Dendritic cell treated with granulocyte-macrophage colony-stimulating factor and Interleukin-4, amounts not matched to agents 40 ng/mL and 50 ng/mL, for 4 days (primary cell): ENCODE measurements at regions not wholly inside any gene's neighbourhood (a gene's known extent, or its start where the extent isn't known, plus 50 kb on each side); places are given as distances from the start of the nearest gene placed in this dataset.

ENCODE experiments used
- H3K27ac Mint-ChIP-seq: one replicate; pipeline ENCODE4 v1.8.0; 2022; ENCODE audit warnings: mild to moderate bottlenecking, mixed read lengths
- H3K27me3 Mint-ChIP-seq: one replicate; pipeline ENCODE4 v1.8.0; 2022; ENCODE audit warnings: mild to moderate bottlenecking, mixed read lengths
- H3K36me3 Mint-ChIP-seq: one replicate; pipeline ENCODE4 v1.8.0; 2022; ENCODE audit warnings: low read depth, mixed read lengths
- H3K4me1 Mint-ChIP-seq: one replicate; pipeline ENCODE4 v1.8.0; 2022; ENCODE audit warnings: low read depth, mixed read lengths
- H3K4me3 Mint-ChIP-seq: one replicate; pipeline ENCODE4 v1.8.0; 2022; ENCODE audit warnings: mild to moderate bottlenecking, moderate library complexity, mixed read lengths
- H3K9me3 Mint-ChIP-seq: one replicate; pipeline ENCODE4 v1.8.0; 2022; ENCODE audit warnings: mixed read lengths
- intact Hi-C: fragments of 100-400 bp; cut with micrococcal nuclease; formaldehyde crosslinking; loops from one replicate; pipeline ENCODE4 v1.15.0; 2022

- intact Hi-C loops = no loop called here
- H3K36me3 Mint-ChIP-seq = no peaks in the 10 kb centered on the region
- H3K27ac Mint-ChIP-seq = no peak overlapping the region
- H3K27me3 Mint-ChIP-seq = peaks cover 12% of the 10 kb centered on the region
- H3K4me3 Mint-ChIP-seq = no peak overlapping the region
- no peaks in the 10 kb centered on the region for H3K9me3 Mint-ChIP-seq
- no peaks in the 10 kb centered on the region for H3K4me1 Mint-ChIP-seq
These were observed 118.9 kb downstream of the IRS1 start for GRCh38 chr2:226680719-226681118.

GRCh38 chr2:226679389-226680065 is 120.1 kb downstream of the IRS1 start:
- no peaks in the 10 kb centered on the region for H3K9me3 Mint-ChIP-seq
- no peak overlapping the region for H3K4me3 Mint-ChIP-seq

GRCh38 chr2:226678422-226678821 is 121.2 kb downstream of the IRS1 start:
- H3K4me3 Mint-ChIP-seq = no peak overlapping the region
- H3K36me3 Mint-ChIP-seq = no peaks in the 10 kb centered on the region
- no peaks in the 10 kb centered on the region for H3K9me3 Mint-ChIP-seq
- no peak overlapping the region for H3K27ac Mint-ChIP-seq
- H3K27me3 Mint-ChIP-seq = peaks cover 10% of the 10 kb centered on the region
- H3K4me1 Mint-ChIP-seq = no peaks in the 10 kb centered on the region
- intact Hi-C loops = no loop called here

More at GRCh38 chr2:226679389-226680065, 120.1 kb downstream of the IRS1 start:
- no peak overlapping the region for H3K27ac Mint-ChIP-seq
- intact Hi-C loops = no loop called here
- no peaks in the 10 kb centered on the region for H3K4me1 Mint-ChIP-seq
- peaks cover 12% of the 10 kb centered on the region for H3K27me3 Mint-ChIP-seq
- H3K36me3 Mint-ChIP-seq = no peaks in the 10 kb centered on the region

GRCh38 chr2:226677080-226677479 is 122.5 kb downstream of the IRS1 start:
- Mint-ChIP-seq H3K9me3 (no peaks in the 10 kb centered on the region), H3K27ac (no peak overlapping the region), H3K4me1 (no peaks in the 10 kb centered on the region), H3K27me3 (peaks cover 9% of the 10 kb centered on the region), H3K4me3 (no peak overlapping the region), H3K36me3 (no peaks in the 10 kb centered on the region)
- intact Hi-C loops = no loop called here

- H3K27ac Mint-ChIP-seq = no peak overlapping the region
These were observed 123.0 kb downstream of the IRS1 start for GRCh38 chr2:226676618-226677017.

DNA sequence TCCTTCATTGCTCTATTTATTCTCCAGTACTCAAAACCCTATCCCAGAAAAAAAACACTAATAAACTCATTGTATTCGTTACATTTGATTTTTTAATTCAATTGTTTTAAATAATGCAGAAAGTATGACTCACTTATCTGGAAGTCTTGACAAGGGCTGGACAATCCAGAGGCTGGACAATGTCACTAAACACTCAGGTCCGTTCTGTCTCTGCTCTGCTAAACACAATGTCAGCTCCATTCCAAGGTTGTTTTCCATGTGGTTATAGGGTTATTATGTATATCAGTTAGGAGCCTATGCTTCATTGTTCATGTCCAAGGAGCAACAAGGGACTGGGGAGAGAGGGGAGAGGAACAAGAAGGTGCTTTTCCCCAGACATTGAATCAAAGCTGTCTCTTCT is 125.5 kb downstream of the IRS1 start:
- no peaks in the 10 kb centered on the region for H3K9me3 Mint-ChIP-seq
- H3K36me3 Mint-ChIP-seq = no peaks in the 10 kb centered on the region
- no peak overlapping the region for H3K27ac Mint-ChIP-seq
- H3K4me1 Mint-ChIP-seq = no peaks in the 10 kb centered on the region
- peaks cover 10% of the 10 kb centered on the region for H3K27me3 Mint-ChIP-seq
- intact Hi-C loops = no loop called here
- H3K4me3 Mint-ChIP-seq = no peak overlapping the region

More at GRCh38 chr2:226676618-226677017, 123.0 kb downstream of the IRS1 start:
- Mint-ChIP-seq H3K27me3 (peaks cover 7% of the 10 kb centered on the region), H3K4me3 (no peak overlapping the region), H3K4me1 (no peaks in the 10 kb centered on the region), H3K9me3 (no peaks in the 10 kb centered on the region), H3K36me3 (no peaks in the 10 kb centered on the region)
- intact Hi-C loops = no loop called here

DNA sequence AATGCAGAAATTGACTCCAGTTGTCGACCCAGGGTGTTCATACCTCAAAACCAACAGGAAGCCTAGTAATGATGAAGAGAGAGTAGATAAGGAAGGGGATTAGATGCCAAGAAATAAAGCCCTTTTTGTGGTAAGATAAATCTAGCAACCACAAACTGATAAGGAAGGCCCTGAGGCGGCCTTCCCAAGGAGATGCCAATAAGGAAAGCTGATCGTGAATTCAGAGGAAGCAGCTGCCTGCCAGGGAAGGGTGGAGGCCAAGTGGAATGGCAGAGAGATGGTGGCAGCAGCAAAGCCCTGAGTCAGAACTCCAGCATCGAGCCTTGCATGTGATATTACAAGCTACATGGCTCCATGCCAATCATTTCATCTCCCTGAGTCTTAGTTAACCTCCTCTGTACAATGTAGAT is 126.3 kb downstream of the IRS1 start:
- no peaks in the 10 kb centered on the region for H3K9me3 Mint-ChIP-seq
- no peak overlapping the region for H3K4me3 Mint-ChIP-seq
- no peaks in the 10 kb centered on the region for H3K36me3 Mint-ChIP-seq
- H3K27ac Mint-ChIP-seq = no peak overlapping the region
- H3K27me3 Mint-ChIP-seq = peaks cover 9% of the 10 kb centered on the region
- no peaks in the 10 kb centered on the region for H3K4me1 Mint-ChIP-seq
- intact Hi-C loops = no loop called here

DNA sequence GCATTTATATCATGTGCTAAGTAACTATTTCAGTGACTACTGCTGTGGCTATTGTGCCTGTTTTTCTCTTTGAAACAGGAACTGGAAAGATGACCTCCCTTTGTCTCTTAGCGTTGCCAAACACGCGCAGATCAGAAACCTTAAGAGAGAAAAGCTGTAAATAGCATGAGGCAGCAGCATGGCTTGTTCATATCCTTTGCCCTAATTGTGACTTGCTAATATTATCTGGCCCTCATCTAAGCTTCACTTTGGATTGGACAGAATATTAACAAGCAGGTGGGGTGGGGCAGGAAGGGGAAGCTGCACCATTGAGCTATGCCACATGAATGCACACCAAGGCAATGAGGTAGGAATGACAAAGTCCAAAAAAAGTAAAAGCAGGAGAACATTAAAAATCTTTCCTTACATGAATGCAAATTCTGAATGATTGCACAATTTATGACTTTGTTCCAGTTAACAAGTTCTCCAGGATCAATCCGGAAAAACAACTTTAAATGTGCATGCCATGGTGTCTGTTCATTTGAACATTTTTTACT is 128.4 kb downstream of the IRS1 start:
- Mint-ChIP-seq H3K27ac (no peak overlapping the region), H3K4me3 (no peak overlapping the region)

GRCh38 chr2:226669905-226670304 is 129.7 kb downstream of the IRS1 start:
- H3K9me3 Mint-ChIP-seq = no peaks in the 10 kb centered on the region
- intact Hi-C loops = no loop called here
- no peak overlapping the region for H3K4me3 Mint-ChIP-seq
- H3K27me3 Mint-ChIP-seq = peaks cover 12% of the 10 kb centered on the region
- no peaks in the 10 kb centered on the region for H3K36me3 Mint-ChIP-seq
- no peaks in the 10 kb centered on the region for H3K4me1 Mint-ChIP-seq
- H3K27ac Mint-ChIP-seq = no peak overlapping the region

More for the DNA sequence above, 128.4 kb downstream of the IRS1 start:
- Mint-ChIP-seq H3K4me1 (no peaks in the 10 kb centered on the region), H3K27me3 (peaks cover 8% of the 10 kb centered on the region), H3K36me3 (no peaks in the 10 kb centered on the region), H3K9me3 (no peaks in the 10 kb centered on the region)
- intact Hi-C loops = no loop called here

DNA sequence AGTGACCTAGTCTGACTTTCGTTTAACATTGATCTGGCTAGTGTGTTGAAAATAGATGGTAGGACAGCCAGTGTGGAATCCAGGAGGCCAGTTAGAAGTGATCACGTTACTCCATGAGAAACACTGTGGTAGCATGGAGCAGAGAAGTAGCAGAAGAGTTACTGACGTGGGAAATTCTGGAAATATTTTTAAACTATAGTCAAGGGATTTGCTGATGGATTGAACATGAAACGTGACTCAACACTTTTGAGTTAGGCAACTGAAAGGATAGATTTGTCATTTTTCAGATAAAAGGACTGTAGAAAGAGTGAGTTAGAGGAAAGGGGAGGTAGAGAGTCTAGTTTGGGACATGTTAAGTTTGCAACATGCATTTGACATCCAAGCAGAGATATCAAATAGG is 130.4 kb downstream of the IRS1 start:
- H3K9me3 Mint-ChIP-seq = no peaks in the 10 kb centered on the region
- H3K27ac Mint-ChIP-seq = no peak overlapping the region
- no peaks in the 10 kb centered on the region for H3K4me1 Mint-ChIP-seq
- no peak overlapping the region for H3K4me3 Mint-ChIP-seq
- intact Hi-C loops = no loop called here
- no peaks in the 10 kb centered on the region for H3K36me3 Mint-ChIP-seq
- H3K27me3 Mint-ChIP-seq = peaks cover 16% of the 10 kb centered on the region

DNA sequence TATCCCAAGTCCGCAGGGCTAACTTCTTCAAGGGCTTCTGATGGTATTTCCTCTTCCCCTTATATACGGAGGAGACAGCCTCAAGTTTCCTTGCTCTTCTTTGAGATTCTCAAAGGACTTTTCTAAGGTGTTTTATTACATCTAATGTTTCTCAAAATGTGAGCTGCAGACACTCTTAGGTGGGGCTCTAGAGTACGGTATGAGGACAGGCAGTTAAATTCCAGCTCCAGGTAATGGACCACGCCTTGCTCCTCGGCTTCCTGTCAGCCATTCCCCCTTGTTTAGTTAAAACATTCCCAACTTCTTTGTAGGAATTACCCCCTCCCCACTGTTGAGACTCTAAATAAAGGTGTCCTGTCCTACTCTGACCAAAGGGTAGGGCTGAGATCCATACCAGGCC is 131.9 kb downstream of the IRS1 start:
- Mint-ChIP-seq H3K4me3 (no peak overlapping the region), H3K4me1 (no peaks in the 10 kb centered on the region), H3K36me3 (no peaks in the 10 kb centered on the region), H3K27ac (no peak overlapping the region), H3K9me3 (no peaks in the 10 kb centered on the region), H3K27me3 (peaks cover 19% of the 10 kb centered on the region)
- intact Hi-C loops = no loop called here

DNA sequence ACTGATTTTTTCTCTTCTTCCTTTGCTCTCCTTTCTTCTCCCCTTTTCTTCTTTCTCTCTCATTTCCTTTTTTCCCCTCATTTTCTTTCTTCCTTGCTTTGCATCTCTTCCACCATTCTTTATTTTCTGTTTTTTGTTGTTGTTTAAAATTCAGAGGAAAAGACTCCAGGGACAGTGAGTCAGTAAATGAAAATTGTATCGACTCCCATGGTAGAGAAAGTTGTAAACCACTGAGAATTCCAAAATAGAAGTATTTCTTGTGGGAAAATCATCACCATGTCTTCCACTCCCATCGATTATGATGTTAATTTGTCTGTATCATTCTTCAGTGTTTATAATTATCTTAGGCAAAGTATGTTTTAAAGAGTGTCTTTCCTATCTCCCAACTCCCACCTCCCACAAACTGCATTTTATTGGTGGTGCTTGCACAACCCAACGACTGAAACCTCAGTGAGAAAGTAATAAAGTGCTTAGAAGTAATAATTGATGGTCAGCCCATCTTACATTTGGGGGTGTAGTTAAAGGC is 134.3 kb downstream of the IRS1 start:
- Mint-ChIP-seq H3K4me1 (peaks cover 5% of the 10 kb centered on the region), H3K4me3 (no peak overlapping the region), H3K36me3 (no peaks in the 10 kb centered on the region), H3K9me3 (no peaks in the 10 kb centered on the region), H3K27me3 (peaks cover 19% of the 10 kb centered on the region), H3K27ac (no peak overlapping the region)
- intact Hi-C loops = no loop called here

GRCh38 chr2:226664661-226665060 is 135.0 kb downstream of the IRS1 start:
- H3K27me3 Mint-ChIP-seq = peaks cover 18% of the 10 kb centered on the region
- peaks cover 5% of the 10 kb centered on the region for H3K4me1 Mint-ChIP-seq
- intact Hi-C loops = no loop called here
- no peaks in the 10 kb centered on the region for H3K36me3 Mint-ChIP-seq
- H3K4me3 Mint-ChIP-seq = no peak overlapping the region
- H3K9me3 Mint-ChIP-seq = no peaks in the 10 kb centered on the region
- H3K27ac Mint-ChIP-seq = no peak overlapping the region

DNA sequence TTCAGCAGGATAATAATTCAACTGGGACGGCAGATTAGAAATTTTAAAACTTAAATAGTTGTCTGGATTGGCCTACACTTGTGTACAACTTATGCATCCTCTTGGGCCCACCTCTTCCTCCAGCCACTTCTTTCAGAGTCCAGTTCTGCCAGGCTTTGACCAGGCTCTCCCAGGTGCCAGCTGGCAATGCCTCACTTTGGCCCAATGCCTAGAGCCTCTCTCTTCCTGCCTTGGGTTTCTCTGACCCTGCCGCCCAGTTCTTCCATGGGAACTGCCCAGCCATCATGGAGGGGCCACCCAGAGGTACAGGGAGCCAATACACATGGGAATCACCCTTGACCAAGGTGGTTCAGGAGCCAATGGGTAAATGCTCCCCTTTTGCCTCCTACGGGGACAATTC is 135.5 kb downstream of the IRS1 start:
- intact Hi-C loops = no loop called here
- Mint-ChIP-seq H3K36me3 (no peaks in the 10 kb centered on the region), H3K4me3 (no peak overlapping the region), H3K4me1 (peaks cover 5% of the 10 kb centered on the region), H3K9me3 (no peaks in the 10 kb centered on the region), H3K27ac (no peak overlapping the region), H3K27me3 (peaks cover 19% of the 10 kb centered on the region)
